Heart left ventricle (tissue), 13 donors: ENCODE measurements at regions not wholly inside any gene's neighbourhood (a gene's known extent, or its start where the extent isn't known, plus 50 kb on each side); places are given as distances from the start of the nearest gene placed in this dataset.

Source experiments
- CTCF ChIP-seq, 12 donors: fragments of 200-600 bp; sonication (generic) in 4 of 12; IDR thresholded peaks; one replicate each; pipeline versions ENCODE4 v1.5.0 to v1.8.0; 2018 to 2022; ENCODE audit warnings: antibody characterized with exemption in 12 of 12, mild to moderate bottlenecking in 5 of 12
- POLR2A ChIP-seq, 2 donors: fragments of 450-650 bp; IDR thresholded peaks; one replicate each; pipeline ENCODE4 v1.6.1; 2017; ENCODE audit warnings: antibody characterized with exemption in 2 of 2, mild to moderate bottlenecking in 2 of 2, moderate library complexity in 2 of 2
- donor health status: ischemic (EF 13 %, LVEDD 7.1; RV severe dilation, severe dysfunction).
- donor health status: DM: no; HTN: yes; CAD: no.
- donor health status: DM: no; HTN: no; CAD: no.
- donor health status: ischemic (EF 25% LVEDD 6.9; RV normal size, moderate dysfunction).
- donor health status: ischemic (EF 25% LVEDD 5.7; RV mildly dilated, moderate dysfunction).
- donor health status: ischemic (EF 35%, LVEDD 5.7; RV mildly dilated, moderate dysfunction).
- donor health status: nonischemic (EF 11% LVEDD 7.7; RV severe dilation, severe dysfunction).
- donor health status: DM: yes; HTN: yes; CAD: no.
- donor health status: PGD.
- donor health status: ischemic (EF 29% LVEDD 5.4; RV normal size, mild dysfunction).
- donor health status: nonischemic (EF 23%, LVEDD 6.1; RV moderate dilation, normal function).

GRCh38 chr9:108621991-108622855, 233.6 kb downstream of the ACTL7B start:
- TF ChIP-seq CTCF (IDR thresholded peaks at IDR 0.05), result no peak
- no peak for TF ChIP-seq POLR2A (IDR thresholded peaks at IDR 0.05)
